HFFc6 (cell line): ENCODE measurements at regions not wholly inside any gene's neighbourhood (a gene's known extent, or its start where the extent isn't known, plus 50 kb on each side); places are given as distances from the start of the nearest gene placed in this dataset.

Experiments
- DNase-seq: peaks from one replicate; pipeline ENCODE4 v3.0.0-alpha.2; 2018
- H3K27ac Mint-ChIP-seq: 2 replicates; pipeline ENCODE4 v1.8.0; 2020; ENCODE audit warnings: mild to moderate bottlenecking, mixed read lengths
- H3K27me3 Mint-ChIP-seq: 2 replicates; pipeline ENCODE4 v1.8.0; 2021; ENCODE audit warnings: mild to moderate bottlenecking, moderate library complexity, mixed read lengths; ENCODE audit not compliant: insufficient read depth
- H3K36me3 Mint-ChIP-seq: 2 replicates; pipeline ENCODE4 v1.8.0; 2021; ENCODE audit warnings: low read depth, mixed read lengths
- H3K4me1 Mint-ChIP-seq: 2 replicates; pipeline ENCODE4 v1.8.0; 2020; ENCODE audit warnings: low read depth, mixed read lengths
- H3K4me3 Mint-ChIP-seq: 2 replicates; pipeline ENCODE4 v1.8.0; 2020; ENCODE audit warnings: mild to moderate bottlenecking, moderate library complexity, mixed read lengths
- H3K9me3 Mint-ChIP-seq: 2 replicates; pipeline ENCODE4 v1.8.0; 2020; ENCODE audit warnings: mild to moderate bottlenecking, mixed read lengths
- CTCF ChIP-seq: fragments of 200-600 bp; sonication (generic); IDR thresholded peaks from 2 replicates; pipeline ENCODE4 v1.5.0; 2021; ENCODE audit warnings: antibody characterized with exemption, mild to moderate bottlenecking

GRCh38 chr17:73972901-73973300 lies 230.6 kb upstream of the RPL38 start:
- Mint-ChIP-seq H3K9me3 (peaks cover 88% of the 10 kb centered on the region), H3K4me1 (no peaks in the 10 kb centered on the region), H3K36me3 (peaks cover 17% of the 10 kb centered on the region), H3K27me3 (peaks cover 4% of the 10 kb centered on the region; the same call in 1 of the 2 replicates), H3K27ac (no peak overlapping the region), H3K4me3 (no peak overlapping the region)
- TF ChIP-seq CTCF = no peak
- DNase-seq = no peak

GRCh38 chr17:73973586-73974409 lies 229.7 kb upstream of the RPL38 start:
- Mint-ChIP-seq H3K27ac (no peak overlapping the region), H3K36me3 (peaks cover 13% of the 10 kb centered on the region; the same call in 1 of the 2 replicates), H3K4me3 (no peak overlapping the region), H3K27me3 (peaks cover 3% of the 10 kb centered on the region; the same call in 1 of the 2 replicates), H3K9me3 (peaks cover 89% of the 10 kb centered on the region), H3K4me1 (no peaks in the 10 kb centered on the region)
- DNase-seq = no peak
- TF ChIP-seq CTCF = no peak

- no peak for TF ChIP-seq CTCF
- Mint-ChIP-seq H3K4me1 (no peaks in the 10 kb centered on the region), H3K36me3 (peaks cover 13% of the 10 kb centered on the region; the same call in 1 of the 2 replicates), H3K4me3 (no peak overlapping the region), H3K9me3 (peaks cover 87% of the 10 kb centered on the region), H3K27me3 (peaks cover 2% of the 10 kb centered on the region; the same call in 1 of the 2 replicates), H3K27ac (no peak overlapping the region)
- DNase-seq = no peak
These were observed 228.9 kb upstream of the RPL38 start for GRCh38 chr17:73974536-73974935.

GRCh38 chr17:73976147-73976546 lies 227.3 kb upstream of the RPL38 start:
- Mint-ChIP-seq H3K4me3 (no peak overlapping the region), H3K4me1 (no peaks in the 10 kb centered on the region), H3K27me3 (peaks cover 5% of the 10 kb centered on the region; the same call in 1 of the 2 replicates), H3K36me3 (peaks cover 12% of the 10 kb centered on the region; the same call in 1 of the 2 replicates), H3K9me3 (peaks cover 89% of the 10 kb centered on the region), H3K27ac (no peak overlapping the region)
- DNase-seq = no peak
- no peak for TF ChIP-seq CTCF

- Mint-ChIP-seq H3K9me3 (peaks cover 85% of the 10 kb centered on the region), H3K36me3 (peaks cover 10% of the 10 kb centered on the region; the same call in 1 of the 2 replicates), H3K4me1 (no peaks in the 10 kb centered on the region), H3K4me3 (no peak overlapping the region), H3K27me3 (peaks cover 5% of the 10 kb centered on the region; the same call in 1 of the 2 replicates), H3K27ac (no peak overlapping the region)
- no peak for TF ChIP-seq CTCF
- DNase-seq = no peak
These were observed 226.6 kb upstream of the RPL38 start for GRCh38 chr17:73976676-73977521.
